AG20443 (cell line): ENCODE measurements at regions not wholly inside any gene's neighbourhood (a gene's known extent, or its start where the extent isn't known, plus 50 kb on each side); places are given as distances from the start of the nearest gene placed in this dataset.

ENCODE experiments used
- DNase-seq: peaks from one replicate; pipeline ENCODE4 v3.0.0; 2012; ENCODE audit warnings: low spot score, mixed read lengths

DNA sequence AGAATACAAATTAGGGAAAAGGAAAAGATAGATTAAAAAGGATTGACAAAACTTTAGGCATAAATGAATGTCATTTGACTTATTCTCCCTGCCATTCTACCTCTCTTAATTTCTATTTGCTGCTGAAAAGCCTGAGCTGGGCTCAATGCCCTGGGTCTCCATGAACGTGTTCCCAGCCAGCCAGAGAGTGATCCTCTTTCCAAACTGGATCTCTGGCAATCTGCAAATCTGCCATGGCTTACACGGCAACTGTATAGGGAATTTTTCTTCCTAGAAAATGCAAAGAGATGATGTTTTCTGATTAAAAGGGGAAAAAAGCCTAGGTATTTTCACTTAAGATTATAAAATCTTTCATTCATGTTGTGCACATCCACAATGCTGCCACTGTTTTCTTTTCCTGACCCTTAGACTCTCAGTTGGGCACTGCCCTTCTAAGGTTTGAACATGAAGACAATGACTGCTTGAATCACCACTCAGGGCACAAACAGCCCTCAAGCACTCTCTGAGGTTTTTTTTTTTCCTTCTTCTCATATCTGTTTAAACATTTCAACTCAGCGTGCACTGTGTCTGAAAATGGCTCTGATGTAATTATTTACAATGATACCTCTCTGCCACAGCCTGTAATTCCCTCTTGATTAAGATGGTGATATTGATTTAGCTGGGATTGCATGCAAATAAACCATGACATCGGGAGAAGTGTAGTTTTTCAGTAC lies 60.3 kb downstream of the DACT1 start:
- no peak for DNase-seq

DNA sequence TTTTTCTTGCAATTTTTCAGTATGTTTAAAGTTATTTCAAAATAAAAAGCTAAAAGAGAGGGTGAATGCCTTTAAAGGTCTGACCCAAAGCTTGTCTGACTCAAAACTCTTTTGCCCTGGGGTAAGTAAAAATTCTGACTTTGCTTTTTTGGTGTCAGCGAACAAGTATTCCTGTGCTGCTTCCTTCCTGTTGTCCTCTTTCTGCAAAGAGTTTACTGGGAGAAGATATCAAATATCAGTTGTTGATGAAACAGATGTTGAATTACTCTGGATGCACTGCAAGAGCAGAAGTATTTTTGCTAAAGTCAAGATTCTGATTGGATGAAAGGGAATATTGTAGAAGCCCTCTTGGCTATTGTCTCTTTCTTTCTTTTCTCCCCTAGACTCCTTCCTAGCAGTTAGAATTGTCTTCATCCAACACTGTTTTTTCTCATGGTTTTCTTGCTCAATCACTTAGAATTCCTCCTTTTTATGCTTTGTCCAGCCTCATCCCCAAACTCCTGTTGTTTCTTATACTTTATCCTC lies 62.0 kb downstream of the DACT1 start:
- no peak for DNase-seq

DNA sequence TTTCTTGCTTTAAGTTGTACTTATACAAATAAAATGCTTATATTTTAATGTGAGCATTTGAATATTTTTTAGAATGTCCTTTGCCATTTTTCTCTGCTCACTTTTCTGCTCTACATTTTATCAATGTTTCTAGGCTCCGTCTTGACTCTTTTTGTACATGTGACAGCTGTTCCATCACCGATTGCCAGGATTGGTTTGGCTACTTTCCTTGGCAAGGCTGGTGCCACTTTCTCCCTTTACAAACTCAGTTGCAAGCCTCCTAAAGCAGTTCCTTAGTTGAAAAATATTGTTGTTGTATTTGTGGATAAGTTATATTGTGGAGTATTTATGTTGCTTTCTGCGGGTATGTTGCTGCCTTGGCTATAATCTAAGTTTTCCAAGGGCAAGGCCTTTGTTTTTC lies 63.4 kb downstream of the DACT1 start:
- no peak for DNase-seq

DNA sequence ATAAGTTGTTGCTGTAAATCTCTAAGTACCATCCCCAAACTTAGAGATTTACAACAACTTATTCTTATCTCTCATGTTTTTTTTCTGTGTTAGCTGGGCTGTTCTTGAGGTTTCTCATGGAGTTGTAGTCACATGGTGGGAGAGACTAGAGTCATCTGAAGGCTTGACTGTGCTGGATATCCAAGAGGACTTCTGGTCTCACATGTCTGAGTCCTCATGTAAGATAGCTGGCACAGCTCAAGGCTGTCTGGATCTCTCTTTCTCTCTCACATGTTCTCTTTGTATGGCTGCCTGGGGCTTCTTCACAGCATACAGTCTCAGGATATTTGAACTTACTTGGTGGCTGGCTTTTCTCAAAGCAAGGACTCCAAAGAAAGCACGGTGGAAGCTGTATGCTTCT lies 63.8 kb downstream of the DACT1 start:
- no peak for DNase-seq

DNA sequence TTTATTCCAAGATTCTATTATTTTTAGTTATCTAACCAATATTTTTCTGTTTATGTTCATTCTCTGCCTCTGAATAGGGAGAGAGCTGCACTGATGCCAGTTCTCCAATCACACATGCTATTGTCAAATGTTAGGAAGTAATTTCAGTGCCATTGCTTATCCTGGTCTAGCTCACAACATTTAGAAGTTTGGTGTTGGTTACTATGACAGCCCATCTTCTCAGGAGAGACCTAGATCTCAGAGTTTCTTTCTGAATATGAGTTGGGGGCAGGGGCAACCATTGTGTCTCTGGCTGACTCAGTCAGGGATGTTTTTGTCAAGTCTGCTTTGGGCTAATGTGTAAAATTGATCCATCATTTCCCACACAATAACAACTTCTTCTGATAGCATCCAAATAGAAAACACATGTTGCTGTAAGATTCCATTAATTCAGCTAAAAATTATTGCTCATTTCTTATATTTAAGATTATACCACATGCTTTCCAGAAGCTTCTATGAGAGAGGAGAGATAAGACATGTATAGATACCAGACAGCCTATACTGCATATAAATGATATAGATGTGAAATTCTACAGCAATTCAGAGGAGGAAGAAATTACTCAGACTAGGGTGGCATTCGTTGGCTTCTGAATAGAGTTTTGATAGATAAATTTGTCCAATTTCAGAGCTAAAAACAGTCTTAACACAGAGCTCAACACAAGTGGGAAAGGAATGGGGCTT lies 64.8 kb downstream of the DACT1 start:
- DNase-seq: no peak

DNA sequence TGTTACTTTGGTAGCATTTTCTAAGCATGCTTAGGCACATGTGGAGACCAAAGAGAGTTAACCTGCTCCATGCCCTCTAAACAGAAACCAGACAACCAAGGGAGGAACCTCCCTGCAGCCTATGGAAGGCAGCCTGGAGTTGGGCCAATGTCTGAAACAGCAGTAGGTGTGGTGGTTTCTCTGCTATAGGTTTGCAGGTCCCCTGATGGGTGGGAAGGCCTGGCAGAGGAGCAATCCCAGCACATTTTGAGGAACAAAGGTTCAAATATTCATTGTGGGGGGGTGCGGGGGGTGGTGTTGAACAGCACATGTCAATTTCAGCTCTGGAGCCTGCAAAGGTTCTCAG lies 65.4 kb downstream of the DACT1 start:
- no peak for DNase-seq

DNA sequence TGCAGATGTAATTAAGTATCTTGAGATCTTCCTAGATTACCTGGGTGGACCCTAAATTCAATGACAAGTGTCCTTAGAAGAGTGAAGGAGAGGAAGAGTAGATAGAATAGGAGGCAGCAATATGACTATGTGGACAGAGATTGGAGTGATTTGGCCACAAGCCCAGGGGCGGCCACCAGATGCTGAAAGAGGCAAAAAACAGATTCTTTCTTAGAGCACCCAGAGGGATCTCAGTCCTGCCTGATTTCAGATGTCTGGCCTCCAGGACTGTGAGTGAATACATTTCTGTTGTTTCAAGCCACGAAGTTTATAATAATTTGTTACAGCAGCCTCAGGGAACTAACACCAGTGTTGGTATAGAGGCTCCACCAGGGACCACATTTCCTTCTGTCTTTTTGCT lies 67.3 kb downstream of the DACT1 start:
- DNase-seq: peak; percentile 29

DNA sequence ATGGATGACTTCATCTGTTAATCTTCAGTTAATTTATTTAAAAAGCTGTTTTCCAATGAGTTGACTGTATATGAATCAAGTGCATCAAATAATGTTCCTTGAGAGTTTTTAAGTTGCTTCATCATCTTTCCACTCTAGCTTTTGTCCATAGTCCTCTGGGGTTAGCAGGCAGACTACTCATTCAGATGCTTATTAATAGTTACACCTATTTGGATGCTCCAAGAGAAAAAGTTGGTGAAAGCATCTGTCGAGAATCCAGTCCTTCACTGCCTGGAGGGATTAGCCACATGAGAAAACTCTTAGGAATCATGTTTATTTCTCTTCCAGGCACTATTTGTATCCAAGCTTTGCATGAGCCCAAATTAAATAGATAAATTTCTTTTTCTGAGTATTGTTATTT lies 70.2 kb downstream of the DACT1 start:
- DNase-seq: no peak

DNA sequence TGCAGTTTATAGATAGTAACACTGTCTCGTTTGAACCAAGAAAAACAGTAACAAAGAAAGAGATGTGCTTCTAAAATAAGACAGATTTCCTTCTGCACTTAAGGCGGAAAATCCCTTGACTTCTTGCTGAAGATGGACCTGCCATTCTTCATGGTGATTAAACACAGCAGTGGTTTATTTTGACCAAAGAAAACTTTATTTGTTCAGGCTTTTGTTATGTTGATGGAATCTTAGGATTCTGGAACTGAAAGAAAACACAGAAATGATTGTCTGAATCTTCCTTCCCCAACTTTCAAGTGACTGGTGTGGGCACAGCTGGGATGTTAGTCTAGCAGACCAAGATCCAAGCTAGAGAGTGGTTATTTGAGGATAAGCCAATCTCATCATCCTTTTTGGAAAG lies 72.2 kb downstream of the DACT1 start:
- no peak for DNase-seq

DNA sequence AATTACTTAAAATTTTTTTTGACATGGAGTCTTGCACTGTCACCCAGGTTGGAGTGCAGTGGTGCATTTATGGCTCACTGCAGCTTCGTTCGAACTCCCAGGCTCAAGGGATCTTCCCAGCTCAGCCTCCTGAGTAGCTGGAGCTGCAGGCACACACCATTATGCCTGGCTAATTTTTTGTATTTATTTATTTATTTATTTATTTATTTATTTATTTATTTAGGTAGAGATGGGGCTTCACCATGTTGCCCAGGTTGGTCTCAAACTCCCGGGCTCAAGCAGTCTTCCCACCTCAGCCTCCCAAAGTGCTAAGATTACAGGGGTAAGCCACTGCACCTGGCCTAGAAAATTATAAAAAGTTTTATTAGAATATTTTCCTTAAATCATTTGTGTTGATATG lies 73.6 kb downstream of the DACT1 start:
- no peak for DNase-seq

DNA sequence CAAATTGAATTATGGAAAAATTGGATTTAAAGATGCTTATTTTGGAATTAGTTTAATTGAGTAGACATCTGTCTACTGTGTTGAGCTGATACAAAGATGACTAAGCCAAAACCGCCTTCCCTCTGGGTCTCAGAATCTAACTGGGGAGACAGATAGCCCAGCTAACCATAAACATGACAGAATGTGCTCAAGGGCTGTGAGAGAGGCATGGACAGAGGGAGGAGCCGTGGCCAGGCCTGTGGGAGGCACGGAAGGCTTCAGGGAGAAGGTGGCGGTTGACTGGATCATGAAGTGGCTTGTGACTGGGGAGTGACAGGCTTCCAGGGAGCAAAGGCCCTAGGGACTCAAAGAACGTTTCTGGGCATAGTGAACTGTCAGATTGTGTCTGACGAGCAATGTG lies 74.6 kb downstream of the DACT1 start:
- no peak for DNase-seq

DNA sequence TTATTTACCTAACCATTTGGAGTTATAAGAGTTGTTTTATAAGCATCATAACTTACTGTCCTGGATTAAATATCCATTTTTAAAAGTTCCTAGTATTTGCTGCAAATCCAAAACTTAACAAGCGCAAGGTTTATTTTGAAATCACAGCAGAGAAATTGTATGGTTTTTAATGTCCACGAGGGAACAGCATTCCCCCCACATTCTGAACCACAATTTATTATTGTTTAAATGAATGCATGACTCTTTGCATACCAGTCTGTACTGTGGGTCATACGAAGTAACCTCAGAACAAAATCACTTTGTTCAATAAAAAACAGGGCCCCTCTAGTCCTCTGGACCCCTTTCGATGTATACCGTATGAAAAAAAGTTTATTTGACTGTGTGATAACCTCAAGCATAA lies 75.9 kb downstream of the DACT1 start:
- DNase-seq: no peak

DNA sequence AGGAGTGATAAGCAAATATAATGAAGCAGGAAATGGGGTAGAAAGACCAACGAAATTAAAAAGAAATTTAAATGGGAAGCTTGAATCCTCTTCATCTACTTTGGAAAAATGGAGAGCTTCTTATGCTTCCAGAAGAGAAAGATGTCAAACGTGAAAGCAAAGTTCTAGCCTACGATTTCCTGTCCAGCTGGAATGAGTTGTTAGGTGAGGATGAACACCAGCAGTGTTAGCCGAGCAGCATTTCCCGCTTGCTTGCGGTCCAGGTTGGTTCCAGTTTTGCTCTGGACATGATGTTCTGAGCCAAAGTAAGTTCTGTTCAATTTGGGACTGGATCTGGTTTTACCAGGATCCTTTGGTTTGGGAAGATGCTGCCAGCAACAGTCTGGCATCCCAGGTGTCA lies 78.9 kb downstream of the DACT1 start:
- DNase-seq: no peak

DNA sequence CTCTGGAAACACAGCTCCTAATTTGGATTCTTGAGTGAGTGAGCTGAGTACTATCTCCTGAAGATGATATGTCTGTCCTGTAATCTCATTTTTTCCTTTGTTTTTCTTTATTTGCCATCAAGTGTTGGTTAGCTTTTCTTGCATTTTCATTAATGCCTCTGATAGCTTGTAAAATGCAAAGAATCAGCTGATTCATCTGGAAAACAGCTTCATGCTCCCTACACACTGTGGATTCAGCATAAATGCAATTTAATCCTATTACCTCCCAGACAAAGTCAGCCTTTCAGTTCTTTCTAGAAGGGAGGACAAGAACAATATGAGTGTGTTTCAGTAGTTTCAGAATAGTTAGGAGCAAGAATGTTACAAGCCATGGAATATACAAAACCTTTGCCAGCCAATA lies 79.4 kb downstream of the DACT1 start:
- DNase-seq: no peak

DNA sequence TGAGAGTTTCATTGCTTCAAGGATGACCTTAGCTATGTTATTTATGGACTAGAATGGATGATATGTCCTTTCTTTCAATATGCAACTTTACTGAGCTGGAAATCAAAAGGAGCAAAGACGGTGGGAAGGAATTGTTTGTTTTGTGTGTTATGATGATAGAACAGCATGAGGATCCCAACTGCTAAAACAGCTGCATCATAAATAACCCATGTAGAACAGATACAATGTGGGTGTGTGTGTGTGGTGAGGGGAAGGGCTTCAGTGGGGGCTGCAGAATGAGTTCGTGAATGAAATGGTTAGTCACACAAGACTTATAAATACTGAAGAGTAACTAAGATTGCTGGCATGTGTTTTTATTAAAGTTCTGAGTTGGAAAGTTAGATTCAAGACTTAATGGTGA lies 80.1 kb downstream of the DACT1 start:
- DNase-seq: no peak

DNA sequence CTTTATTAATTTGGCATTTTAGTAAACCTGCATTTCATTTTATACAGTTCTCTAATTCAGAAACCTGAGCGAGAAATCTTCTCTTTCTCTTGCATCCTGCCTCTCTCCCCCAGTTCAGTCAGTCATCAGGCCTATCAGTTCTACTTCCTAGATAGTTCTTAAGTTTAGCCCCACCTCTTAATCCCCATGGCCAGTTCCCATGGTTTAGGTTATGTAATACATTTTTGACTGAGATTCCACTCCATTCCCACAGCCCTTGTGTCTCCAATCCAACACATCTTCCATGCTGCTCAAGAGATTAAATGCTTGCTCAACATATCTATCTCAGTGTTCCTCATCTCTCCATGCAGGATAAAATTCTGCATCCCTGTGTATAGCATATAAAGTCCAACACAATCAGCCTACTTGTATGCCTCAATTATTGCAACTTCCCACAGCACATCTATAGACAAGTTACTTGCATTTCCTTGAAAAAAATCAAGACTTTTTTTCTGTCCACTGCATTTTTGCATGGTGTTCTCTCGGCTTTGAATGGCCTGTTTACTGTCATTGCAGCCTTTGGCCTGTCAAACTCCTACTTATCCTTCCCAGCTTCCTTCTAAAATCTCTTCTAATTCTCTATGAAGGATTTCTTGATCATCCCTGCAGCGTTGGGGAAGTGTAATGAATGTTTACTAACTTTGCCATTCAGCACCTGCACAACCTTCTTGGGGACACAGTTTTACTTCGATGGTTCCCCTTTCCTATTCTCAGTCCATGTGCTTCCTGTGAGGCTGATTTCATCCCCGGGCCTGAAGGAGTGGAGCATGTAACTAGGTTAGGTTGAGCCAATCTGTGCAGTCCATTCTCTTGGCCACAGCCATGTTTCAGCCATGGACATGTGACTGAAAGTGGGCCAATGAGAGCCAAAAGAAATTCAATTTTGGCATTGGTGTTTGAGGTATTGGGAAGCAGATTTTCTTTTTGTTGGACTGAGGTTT lies 80.8 kb downstream of the DACT1 start:
- DNase-seq: no peak

DNA sequence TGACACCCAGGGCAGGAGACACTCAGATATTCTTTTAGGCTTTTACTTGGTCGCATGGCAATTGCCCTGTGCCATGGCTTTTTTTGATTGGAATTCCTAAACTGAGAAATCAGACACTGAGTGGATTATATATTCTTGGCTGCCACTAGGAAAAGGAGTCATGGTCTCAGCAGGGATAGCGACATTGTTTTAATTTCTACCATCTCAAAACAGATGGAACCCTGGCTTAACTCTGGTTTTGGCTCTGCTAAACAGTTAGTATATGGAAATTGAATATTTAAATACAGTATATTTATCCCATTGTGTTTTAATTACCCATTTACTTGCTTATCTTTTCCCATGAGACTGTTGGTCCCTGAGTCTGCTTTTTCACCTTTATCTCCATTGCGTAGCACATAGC lies 84.0 kb downstream of the DACT1 start:
- DNase-seq: no peak

DNA sequence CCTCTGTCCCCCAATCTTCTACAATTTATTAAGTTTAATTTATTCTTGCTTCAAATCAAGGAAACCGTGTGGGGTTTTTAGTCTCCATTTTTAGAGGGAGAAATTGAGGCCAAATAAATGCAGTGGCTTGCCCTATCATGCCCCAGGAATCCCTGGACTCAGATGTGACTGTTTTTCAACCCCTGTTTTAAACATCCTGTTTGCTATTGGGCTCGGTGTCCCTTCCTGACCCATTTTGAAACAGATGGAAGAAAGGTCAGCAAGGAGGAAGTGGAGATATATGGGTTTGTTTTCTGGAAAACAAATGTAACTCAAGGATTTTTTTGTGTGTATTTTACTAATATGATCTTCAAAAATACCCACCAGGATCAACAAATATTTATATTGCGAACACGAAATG lies 84.7 kb downstream of the DACT1 start:
- DNase-seq: no peak

DNA sequence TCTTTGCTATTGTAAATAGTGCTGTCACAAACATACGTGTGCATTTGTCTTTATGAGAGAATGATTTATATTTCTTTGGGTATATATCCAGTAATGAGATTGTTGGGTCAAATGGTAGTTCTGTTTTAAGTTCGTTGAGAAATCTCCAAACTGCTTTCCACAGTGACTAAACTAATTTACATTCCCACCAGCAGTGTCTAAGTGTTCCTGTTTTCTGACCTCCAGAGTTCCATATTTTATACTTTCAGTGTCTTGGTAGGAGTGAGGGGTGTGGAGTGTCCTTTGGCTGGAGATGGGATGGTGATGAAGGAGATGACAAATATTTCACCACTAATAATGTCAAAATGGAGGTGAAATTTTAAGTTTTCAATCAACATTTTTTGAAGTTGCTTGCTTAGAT lies 86.4 kb downstream of the DACT1 start:
- no peak for DNase-seq

DNA sequence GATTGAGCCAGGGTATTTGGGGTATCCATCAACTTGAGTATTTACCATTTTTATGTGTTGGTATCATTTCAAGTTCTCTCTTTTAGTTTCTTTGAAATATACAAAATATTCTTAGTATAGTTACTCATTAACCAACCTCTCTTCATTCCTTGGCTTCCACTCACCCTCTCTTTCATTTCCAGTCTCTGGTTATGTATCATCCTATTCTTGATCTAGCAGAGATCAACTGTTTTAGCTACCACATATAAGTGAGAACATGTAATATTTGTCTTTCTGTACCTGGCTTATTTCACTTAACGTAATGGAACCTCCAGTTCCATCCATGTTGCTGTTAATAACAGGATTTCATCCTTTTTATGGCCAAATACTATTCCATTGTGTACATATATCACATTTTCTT lies 86.9 kb downstream of the DACT1 start:
- DNase-seq: no peak

DNA sequence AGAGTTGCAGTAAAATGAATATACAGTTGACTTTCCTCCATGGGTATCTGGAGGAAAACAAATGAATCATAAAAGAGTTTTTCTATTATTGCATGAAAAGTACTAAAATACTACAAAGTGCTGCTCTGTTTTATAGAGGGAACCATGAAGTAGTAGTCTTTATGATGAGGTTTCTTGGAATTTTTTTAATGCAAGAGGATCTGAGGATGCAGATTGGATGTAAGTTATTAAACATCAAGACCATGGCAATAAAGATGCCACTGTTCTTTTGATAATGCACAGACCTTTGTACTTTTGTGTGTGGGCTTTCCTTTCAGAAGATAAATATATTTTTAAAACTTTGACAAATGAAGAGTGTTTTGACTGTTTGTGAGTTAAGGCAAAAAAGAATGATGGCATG lies 87.5 kb downstream of the DACT1 start:
- no peak for DNase-seq

DNA sequence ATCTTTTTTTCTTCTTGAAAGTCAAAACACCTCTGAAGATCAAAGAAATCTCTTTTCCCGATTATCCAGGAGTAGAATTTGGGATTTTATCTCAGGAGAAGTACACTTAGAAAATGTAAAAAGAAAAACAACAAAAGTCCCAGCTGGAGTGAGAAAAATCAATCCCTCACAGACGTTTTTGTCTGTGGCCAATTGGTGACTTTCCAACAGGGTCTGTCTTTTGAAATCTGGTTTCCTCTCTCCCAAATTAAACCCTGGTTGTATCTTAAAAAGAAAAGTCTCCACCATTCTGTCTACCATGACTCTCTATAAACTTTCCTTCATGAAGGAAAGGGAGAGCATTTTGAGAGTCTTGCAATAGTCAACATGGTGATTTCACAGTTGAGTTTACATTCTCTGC lies 88.1 kb downstream of the DACT1 start:
- no peak for DNase-seq
